KMS-11 (cell line): ENCODE measurements at regions not wholly inside any gene's neighbourhood (a gene's known extent, or its start where the extent isn't known, plus 50 kb on each side); places are given as distances from the start of the nearest gene placed in this dataset.

Experiments
- H2AFZ ChIP-seq: fragments of 200-600 bp; sonication (generic); 2 replicates; pipeline ENCODE4 v1.6.1; 2016; ENCODE audit warnings: antibody characterized with exemption, mixed run types, low read depth
- H3K27ac ChIP-seq: fragments of 200-600 bp; sonication (generic); 2 replicates; pipeline ENCODE4 v1.6.1; 2016; ENCODE audit warnings: mild to moderate bottlenecking, mixed run types
- H3K27me3 ChIP-seq: fragments of 200-600 bp; sonication (generic); 2 replicates; pipeline ENCODE4 v1.6.1; 2017; ENCODE audit warnings: mild to moderate bottlenecking, low read depth, mixed run types, moderate library complexity; ENCODE audit not compliant: insufficient read depth
- H3K36me3 ChIP-seq: fragments of 200-600 bp; sonication (generic); 2 replicates; pipeline ENCODE4 v1.6.1; 2017; ENCODE audit warnings: mild to moderate bottlenecking, mixed run types; ENCODE audit not compliant: insufficient read depth
- H3K4me1 ChIP-seq: fragments of 200-600 bp; sonication (generic); 2 replicates; pipeline ENCODE4 v1.6.1; 2016; ENCODE audit warnings: mild to moderate bottlenecking, low read depth, mixed run types; ENCODE audit not compliant: poor library complexity, severe bottlenecking
- H3K4me2 ChIP-seq: fragments of 200-600 bp; sonication (generic); 2 replicates; pipeline ENCODE4 v1.7.0; 2016; ENCODE audit warnings: mild to moderate bottlenecking, mixed run types
- H3K4me3 ChIP-seq: fragments of 200-600 bp; sonication (generic); IDR thresholded peaks from 2 replicates; pipeline ENCODE4 v1.6.1; 2017; ENCODE audit warnings: low read depth, low read length, mixed read lengths; ENCODE audit not compliant: insufficient read depth
- H3K79me2 ChIP-seq: fragments of 200-600 bp; sonication (generic); 2 replicates; pipeline ENCODE4 v1.6.1; 2016; ENCODE audit warnings: low read depth, mixed run types; ENCODE audit not compliant: insufficient read depth
- H3K9ac ChIP-seq: fragments of 200-600 bp; sonication (generic); 2 replicates; pipeline ENCODE4 v1.6.1; 2016; ENCODE audit warnings: mild to moderate bottlenecking, mixed run types
- H4K20me1 ChIP-seq: fragments of 200-600 bp; sonication (generic); 2 replicates; pipeline ENCODE4 v1.6.1; 2016; ENCODE audit warnings: mild to moderate bottlenecking, mixed run types; ENCODE audit not compliant: insufficient read depth
- CTCF ChIP-seq: fragments of 200-600 bp; sonication (generic); conservative IDR thresholded peaks from 2 replicates; pipeline ENCODE4 v1.6.1; 2017; ENCODE audit warnings: low read depth, mild to moderate bottlenecking, antibody characterized with exemption, low read length, moderate library complexity, mixed read lengths

DNA sequence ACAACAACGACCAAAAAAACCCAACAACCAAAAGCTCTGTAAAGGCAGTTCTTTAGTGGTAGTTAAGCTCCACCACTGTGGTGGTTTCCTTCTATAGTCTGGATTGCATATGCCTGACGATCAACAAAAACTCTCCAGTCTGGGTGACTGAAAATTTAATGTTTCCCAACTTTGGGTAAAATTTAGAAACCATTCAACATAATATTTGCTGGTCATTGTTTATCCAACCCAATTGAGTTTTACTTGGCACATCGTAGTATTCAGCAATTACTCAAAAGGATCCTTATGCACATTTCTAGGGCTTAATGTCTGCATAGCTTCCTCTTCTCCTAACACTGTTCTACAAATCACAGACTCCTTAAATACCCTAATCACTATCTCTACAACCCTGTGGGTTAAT, 1080.2 kb upstream of the NRXN1 start:
- Histone ChIP-seq H3K4me2 (no peak overlapping the region), H3K79me2 (no peaks in the 10 kb centered on the region), H3K36me3 (no peaks in the 10 kb centered on the region), H3K27me3 (no peaks in the 10 kb centered on the region), H3K4me1 (peaks cover 65% of the 10 kb centered on the region), H4K20me1 (no peaks in the 10 kb centered on the region), H3K9ac (no peak overlapping the region), H3K27ac (no peak overlapping the region), H2AFZ (no peak overlapping the region), H3K4me3 (no peak overlapping the region)
- TF ChIP-seq CTCF, result no peak

DNA sequence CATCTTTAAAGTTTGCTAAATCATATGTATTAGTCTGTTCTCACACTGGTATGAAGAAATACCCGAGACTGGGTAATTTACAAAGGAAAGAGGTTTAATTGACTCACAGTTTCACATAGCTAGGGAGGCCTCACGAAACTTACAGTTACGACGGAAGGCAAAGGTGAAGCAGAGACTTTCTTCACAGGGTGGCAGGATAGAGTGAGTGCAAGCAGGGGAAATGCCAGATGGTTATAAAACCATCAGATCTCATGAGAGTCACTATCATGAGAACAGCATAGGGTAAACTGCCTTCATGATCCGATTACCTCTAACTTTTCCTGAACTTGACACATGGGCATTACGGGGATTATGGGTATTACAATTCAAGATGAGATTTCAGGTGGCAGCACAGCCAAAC, 1075.2 kb upstream of the NRXN1 start:
- Histone ChIP-seq H3K79me2 (no peaks in the 10 kb centered on the region), H4K20me1 (no peaks in the 10 kb centered on the region), H3K4me2 (peak overlapping the region; percentile 84), H2AFZ (peak overlapping the region; percentile 26), H3K9ac (peak overlapping the region; percentile 33; the same call in 1 of the 2 replicates), H3K4me3 (no peak overlapping the region), H3K27ac (peak overlapping the region; percentile 78), H3K36me3 (no peaks in the 10 kb centered on the region), H3K4me1 (peaks cover 58% of the 10 kb centered on the region), H3K27me3 (no peaks in the 10 kb centered on the region)
- TF ChIP-seq CTCF, result no peak

- H3K27ac ChIP-seq, result no peak overlapping the region
- TF ChIP-seq CTCF, result no peak
- no peaks in the 10 kb centered on the region for H3K36me3 ChIP-seq
- H3K4me1 ChIP-seq, result no peaks in the 10 kb centered on the region
- no peaks in the 10 kb centered on the region for H3K27me3 ChIP-seq
- H2AFZ ChIP-seq, result no peak overlapping the region
- H4K20me1 ChIP-seq, result peaks cover 4% of the 10 kb centered on the region; the same call in 1 of the 2 replicates
- no peak overlapping the region for H3K9ac ChIP-seq
- no peak overlapping the region for H3K4me3 ChIP-seq
- no peak overlapping the region for H3K4me2 ChIP-seq
- no peaks in the 10 kb centered on the region for H3K79me2 ChIP-seq
These were observed 1065.1 kb upstream of the NRXN1 start for GRCh38 chr2:52097071-52097470.

DNA sequence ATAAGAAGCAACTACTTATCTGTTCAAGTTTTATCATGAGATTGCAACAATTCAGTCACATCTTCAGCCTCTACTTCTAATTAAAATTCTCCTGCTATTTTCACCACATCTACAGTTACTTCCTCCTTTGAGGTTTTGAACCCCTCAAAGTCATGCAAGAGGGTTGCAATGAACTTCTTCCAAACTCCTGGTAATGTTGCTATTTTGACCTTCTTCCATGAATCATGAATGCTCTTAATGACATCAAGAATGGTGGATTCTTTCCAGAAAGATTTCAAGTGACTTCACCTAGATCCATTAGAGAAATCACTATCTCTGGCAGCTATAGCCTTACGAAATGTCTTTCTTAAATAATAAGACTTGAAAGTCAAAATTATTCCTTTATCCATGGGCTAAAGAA, 1052.8 kb upstream of the NRXN1 start:
- H3K4me2 ChIP-seq, result no peak overlapping the region
- no peak overlapping the region for H3K27ac ChIP-seq

More for the DNA sequence above, 1052.8 kb upstream of the NRXN1 start:
- no peak overlapping the region for H3K4me3 ChIP-seq
- no peak overlapping the region for H3K9ac ChIP-seq
- no peaks in the 10 kb centered on the region for H3K36me3 ChIP-seq
- H3K27me3 ChIP-seq, result no peaks in the 10 kb centered on the region
- H4K20me1 ChIP-seq, result no peaks in the 10 kb centered on the region
- TF ChIP-seq CTCF, result no peak
- H3K79me2 ChIP-seq, result no peaks in the 10 kb centered on the region
- peaks cover 18% of the 10 kb centered on the region for H3K4me1 ChIP-seq
- H2AFZ ChIP-seq, result no peak overlapping the region
